HL-60 (cell line): ENCODE measurements at regions not wholly inside any gene's neighbourhood (a gene's known extent, or its start where the extent isn't known, plus 50 kb on each side); places are given as distances from the start of the nearest gene placed in this dataset.
"Not testable (repeated sequence)": the region's sequence is repeated elsewhere in the genome, so short reads cannot be mapped to it uniquely, and the experiment has no call there.

ENCODE experiments used
- DNase-seq, 2 experiments: peaks; one replicate each; pipeline ENCODE4 v3.0.0-alpha.2; 2010 to 2020; ENCODE audit warnings: low read depth in 1 of 2, low spot score in 1 of 2
- H3K27ac ChIP-seq: fragments of 250-450 bp; sonication (Bioruptor Pico); replicated peaks from 2 replicates; pipeline ENCODE4 v1.5.1; 2020; ENCODE audit warnings: mild to moderate bottlenecking, moderate library complexity
- H3K27me3 ChIP-seq: fragments of 250-450 bp; sonication (Bioruptor Pico); 2 replicates; pipeline ENCODE4 v1.5.1; 2021; ENCODE audit warnings: mild to moderate bottlenecking, moderate library complexity; ENCODE audit not compliant: insufficient read depth, poor library complexity, severe bottlenecking
- H3K4me3 ChIP-seq: replicated peaks from 2 replicates; pipeline ENCODE4 v1.5.1; 2011; ENCODE audit warnings: mild to moderate bottlenecking, control low read depth, low read length; ENCODE audit not compliant: insufficient read depth
- CTCF ChIP-seq: IDR thresholded peaks from one replicate; pipeline ENCODE4 v1.5.1; 2011; ENCODE audit warnings: low read length, control low read depth, inconsistent platforms; ENCODE audit not compliant: insufficient read depth
- GABPA ChIP-seq: IDR thresholded peaks from 2 replicates; pipeline ENCODE4 v1.6.1; 2012; ENCODE audit warnings: low read depth
- POLR2AphosphoS5 ChIP-seq: IDR thresholded peaks from 2 replicates; pipeline ENCODE4 v1.6.1; 2012; ENCODE audit warnings: low read depth
- REST ChIP-seq: IDR thresholded peaks from 2 replicates; pipeline ENCODE4 v1.6.1; 2012; ENCODE audit warnings: low read depth; ENCODE audit not compliant: insufficient replicate concordance
- SPI1 ChIP-seq: IDR thresholded peaks from 2 replicates; pipeline ENCODE4 v1.6.1; 2012; ENCODE audit warnings: low read depth, mild to moderate bottlenecking, borderline replicate concordance

GRCh38 chr2:82954868-82955267 lies 1504.2 kb downstream of the SUCLG1 start:
- Histone ChIP-seq H3K27me3 (no peaks in the 10 kb centered on the region), H3K27ac (no peak overlapping the region), H3K4me3 (no peak overlapping the region)
- no peak for TF ChIP-seq CTCF
- no peak for TF ChIP-seq GABPA
- TF ChIP-seq REST: no peak
- no peak for TF ChIP-seq POLR2AphosphoS5
- no peak for TF ChIP-seq SPI1
- no peak for DNase-seq

GRCh38 chr2:82939211-82939610 lies 1519.9 kb downstream of the SUCLG1 start:
- TF ChIP-seq GABPA: no peak
- TF ChIP-seq CTCF: no peak
- TF ChIP-seq REST: no peak
- no peak for TF ChIP-seq SPI1
- no peak for TF ChIP-seq POLR2AphosphoS5
- DNase-seq: no peak
- Histone ChIP-seq H3K4me3 (no peak overlapping the region), H3K27me3 (no peaks in the 10 kb centered on the region), H3K27ac (no peak overlapping the region)

GRCh38 chr2:82938321-82938845 lies 1520.7 kb downstream of the SUCLG1 start:
- H3K27ac ChIP-seq, DNase-seq, H3K4me3 ChIP-seq, H3K27me3 ChIP-seq: not testable (repeated sequence)

- H3K27ac ChIP-seq: no peak overlapping the region
- H3K4me3 ChIP-seq: no peak overlapping the region
- no peaks in the 10 kb centered on the region for H3K27me3 ChIP-seq
- no peak for DNase-seq
- TF ChIP-seq POLR2AphosphoS5 (no peak), GABPA (no peak), CTCF (no peak), REST (no peak), SPI1 (no peak)
These were observed 1545.5 kb downstream of the SUCLG1 start for GRCh38 chr2:82913566-82913965.
